HL-60 (cell line): ENCODE measurements at regions not wholly inside any gene's neighbourhood (a gene's known extent, or its start where the extent isn't known, plus 50 kb on each side); places are given as distances from the start of the nearest gene placed in this dataset.

Experiments
- DNase-seq, 2 experiments: peaks; one replicate each; pipeline ENCODE4 v3.0.0-alpha.2; 2010 to 2020; ENCODE audit warnings: low read depth in 1 of 2, low spot score in 1 of 2
- H3K27ac ChIP-seq: fragments of 250-450 bp; sonication (Bioruptor Pico); replicated peaks from 2 replicates; pipeline ENCODE4 v1.5.1; 2020; ENCODE audit warnings: mild to moderate bottlenecking, moderate library complexity
- H3K27me3 ChIP-seq: fragments of 250-450 bp; sonication (Bioruptor Pico); 2 replicates; pipeline ENCODE4 v1.5.1; 2021; ENCODE audit warnings: mild to moderate bottlenecking, moderate library complexity; ENCODE audit not compliant: insufficient read depth, poor library complexity, severe bottlenecking
- H3K4me3 ChIP-seq: replicated peaks from 2 replicates; pipeline ENCODE4 v1.5.1; 2011; ENCODE audit warnings: mild to moderate bottlenecking, control low read depth, low read length; ENCODE audit not compliant: insufficient read depth
- CTCF ChIP-seq: IDR thresholded peaks from one replicate; pipeline ENCODE4 v1.5.1; 2011; ENCODE audit warnings: low read length, control low read depth, inconsistent platforms; ENCODE audit not compliant: insufficient read depth
- GABPA ChIP-seq: IDR thresholded peaks from 2 replicates; pipeline ENCODE4 v1.6.1; 2012; ENCODE audit warnings: low read depth
- POLR2AphosphoS5 ChIP-seq: IDR thresholded peaks from 2 replicates; pipeline ENCODE4 v1.6.1; 2012; ENCODE audit warnings: low read depth
- SPI1 ChIP-seq: IDR thresholded peaks from 2 replicates; pipeline ENCODE4 v1.6.1; 2012; ENCODE audit warnings: low read depth, mild to moderate bottlenecking, borderline replicate concordance
- TF ChIP-seq, protein P1 (sequence below): IDR thresholded peaks from 2 replicates; pipeline ENCODE4 v1.6.1; 2012; ENCODE audit warnings: low read depth; ENCODE audit not compliant: insufficient replicate concordance

DNA sequence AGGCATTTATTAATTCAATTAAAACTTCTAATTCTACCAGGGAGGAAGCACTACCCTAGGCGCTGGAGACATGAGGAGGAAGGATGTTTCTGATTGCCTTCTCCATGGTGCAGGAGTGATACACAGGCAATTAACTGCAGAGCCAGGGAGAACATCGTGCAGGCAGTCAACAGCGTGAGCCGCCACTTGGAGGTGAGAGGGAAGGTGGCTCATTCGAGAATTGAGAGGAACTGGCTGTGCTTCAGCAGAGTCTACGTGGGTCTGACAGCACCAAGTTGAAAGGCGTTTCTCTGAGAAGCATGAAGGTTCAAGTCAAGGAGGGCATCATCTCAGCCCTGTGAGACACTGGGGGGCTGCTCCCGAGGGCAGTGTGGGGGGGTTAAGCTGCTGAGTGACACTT lies 388.7 kb upstream of the MYT1L start:
- H3K4me3 ChIP-seq, result no peak overlapping the region
- no peak overlapping the region for H3K27ac ChIP-seq
- no peak for DNase-seq
- TF ChIP-seq, protein P1, sequence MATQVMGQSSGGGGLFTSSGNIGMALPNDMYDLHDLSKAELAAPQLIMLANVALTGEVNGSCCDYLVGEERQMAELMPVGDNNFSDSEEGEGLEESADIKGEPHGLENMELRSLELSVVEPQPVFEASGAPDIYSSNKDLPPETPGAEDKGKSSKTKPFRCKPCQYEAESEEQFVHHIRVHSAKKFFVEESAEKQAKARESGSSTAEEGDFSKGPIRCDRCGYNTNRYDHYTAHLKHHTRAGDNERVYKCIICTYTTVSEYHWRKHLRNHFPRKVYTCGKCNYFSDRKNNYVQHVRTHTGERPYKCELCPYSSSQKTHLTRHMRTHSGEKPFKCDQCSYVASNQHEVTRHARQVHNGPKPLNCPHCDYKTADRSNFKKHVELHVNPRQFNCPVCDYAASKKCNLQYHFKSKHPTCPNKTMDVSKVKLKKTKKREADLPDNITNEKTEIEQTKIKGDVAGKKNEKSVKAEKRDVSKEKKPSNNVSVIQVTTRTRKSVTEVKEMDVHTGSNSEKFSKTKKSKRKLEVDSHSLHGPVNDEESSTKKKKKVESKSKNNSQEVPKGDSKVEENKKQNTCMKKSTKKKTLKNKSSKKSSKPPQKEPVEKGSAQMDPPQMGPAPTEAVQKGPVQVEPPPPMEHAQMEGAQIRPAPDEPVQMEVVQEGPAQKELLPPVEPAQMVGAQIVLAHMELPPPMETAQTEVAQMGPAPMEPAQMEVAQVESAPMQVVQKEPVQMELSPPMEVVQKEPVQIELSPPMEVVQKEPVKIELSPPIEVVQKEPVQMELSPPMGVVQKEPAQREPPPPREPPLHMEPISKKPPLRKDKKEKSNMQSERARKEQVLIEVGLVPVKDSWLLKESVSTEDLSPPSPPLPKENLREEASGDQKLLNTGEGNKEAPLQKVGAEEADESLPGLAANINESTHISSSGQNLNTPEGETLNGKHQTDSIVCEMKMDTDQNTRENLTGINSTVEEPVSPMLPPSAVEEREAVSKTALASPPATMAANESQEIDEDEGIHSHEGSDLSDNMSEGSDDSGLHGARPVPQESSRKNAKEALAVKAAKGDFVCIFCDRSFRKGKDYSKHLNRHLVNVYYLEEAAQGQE, result no peak
- TF ChIP-seq GABPA (no peak), POLR2AphosphoS5 (no peak), CTCF (no peak), SPI1 (no peak)
- no peaks in the 10 kb centered on the region for H3K27me3 ChIP-seq

- TF ChIP-seq GABPA (no peak), CTCF (no peak)
- TF ChIP-seq, protein P1, result peak; percentile 91
- Histone ChIP-seq H3K27ac (no peak overlapping the region), H3K4me3 (no peak overlapping the region), H3K27me3 (no peaks in the 10 kb centered on the region)
- no peak for DNase-seq
Observed at GRCh38 chr2:2719015-2719414, 387.9 kb upstream of the MYT1L start.

DNA sequence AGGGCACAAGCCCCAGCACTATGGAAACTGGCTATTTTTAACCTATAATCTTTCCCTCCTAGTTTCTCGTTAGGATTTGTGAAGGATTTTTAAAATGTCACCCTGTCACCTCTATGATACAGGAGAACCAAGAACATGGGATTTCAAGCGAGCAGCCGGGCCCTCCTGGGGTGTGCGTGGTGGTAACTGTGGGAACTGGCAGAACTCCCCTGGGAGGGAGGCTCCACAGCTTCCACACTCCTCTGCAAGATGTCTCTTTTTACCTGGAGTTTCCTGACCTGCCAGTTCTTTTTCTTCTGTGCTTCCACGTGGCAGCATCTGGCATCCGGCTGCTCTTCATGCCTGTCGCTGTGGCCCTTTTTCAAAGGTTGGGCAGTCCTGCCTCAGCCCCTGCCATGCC lies 386.3 kb upstream of the MYT1L start:
- no peak for DNase-seq
- H3K4me3 ChIP-seq, result no peak overlapping the region
- no peak overlapping the region for H3K27ac ChIP-seq
- TF ChIP-seq GABPA (no peak), SPI1 (no peak), POLR2AphosphoS5 (no peak), CTCF (no peak)
- TF ChIP-seq, protein P1, result no peak
- H3K27me3 ChIP-seq, result no peaks in the 10 kb centered on the region
